ENCODE measurements at regions not wholly inside any gene's neighbourhood (a gene's known extent, or its start where the extent isn't known, plus 50 kb on each side); places are given as distances from the start of the nearest gene placed in this dataset.
"Not testable (repeated sequence)": the region's sequence is repeated elsewhere in the genome, so short reads cannot be mapped to it uniquely, and the experiment has no call there.

DNA sequence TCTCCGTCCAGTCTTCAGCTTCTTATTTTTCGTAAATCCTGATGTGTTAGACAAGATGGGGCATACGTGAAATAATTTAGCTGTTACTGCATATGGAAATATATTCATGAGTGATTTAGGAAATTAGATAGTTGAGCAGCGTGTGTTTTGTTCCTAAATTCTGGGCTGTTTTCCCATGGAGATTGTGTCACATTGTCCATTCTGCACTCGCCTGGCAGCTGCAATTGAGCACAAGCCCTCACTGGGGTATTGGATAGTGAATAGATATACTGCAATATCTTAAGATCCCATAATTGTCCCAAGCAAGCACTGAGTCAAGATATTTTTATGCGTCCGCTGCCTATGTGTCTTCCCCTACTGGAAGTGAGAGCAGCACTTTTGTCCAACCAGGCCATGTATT lies 1027.1 kb upstream of the WWC1 start:
- no peak for DNase-seq

DNA sequence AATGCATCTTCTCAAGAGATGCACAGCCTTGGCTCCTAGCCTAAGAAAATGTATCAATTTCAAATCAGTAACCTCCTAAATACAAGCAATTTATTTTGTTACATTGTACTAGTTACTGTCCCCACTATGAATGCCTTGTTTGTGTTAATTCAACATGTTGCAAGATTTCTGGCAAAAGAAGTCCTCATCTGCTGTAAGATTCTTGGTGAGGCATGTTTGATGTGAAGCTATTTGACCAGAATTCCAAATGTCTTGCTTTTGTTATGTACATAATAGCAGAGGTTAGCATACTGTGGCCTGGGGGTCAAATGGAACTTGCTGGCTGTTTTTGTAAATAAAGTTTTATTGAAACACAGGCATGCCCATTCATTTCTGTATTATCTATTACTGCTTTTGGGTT lies 1023.1 kb upstream of the WWC1 start:
- peak in 1 of 14 donors; percentile 21 for DNase-seq

DNA sequence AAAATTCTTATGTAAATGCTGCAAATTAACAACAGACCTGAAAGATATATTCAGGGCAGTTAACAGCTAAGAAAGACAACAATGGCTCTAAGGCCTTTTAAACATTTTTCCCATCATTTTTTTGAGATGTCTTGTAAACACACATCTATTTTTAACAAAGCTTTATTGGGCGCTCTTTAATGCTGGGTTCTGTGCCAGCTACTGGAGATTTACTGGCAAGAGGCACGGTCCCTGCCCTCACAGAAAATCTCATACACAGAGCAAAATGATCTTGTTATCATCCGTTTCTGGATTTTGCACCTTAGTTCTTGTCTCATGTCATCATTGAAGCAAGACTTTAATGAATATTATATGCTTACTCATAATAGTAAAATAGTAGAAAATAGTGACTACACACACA lies 1022.3 kb upstream of the WWC1 start:
- DNase-seq = peak in 1 of 14 donors; percentile 81

DNA sequence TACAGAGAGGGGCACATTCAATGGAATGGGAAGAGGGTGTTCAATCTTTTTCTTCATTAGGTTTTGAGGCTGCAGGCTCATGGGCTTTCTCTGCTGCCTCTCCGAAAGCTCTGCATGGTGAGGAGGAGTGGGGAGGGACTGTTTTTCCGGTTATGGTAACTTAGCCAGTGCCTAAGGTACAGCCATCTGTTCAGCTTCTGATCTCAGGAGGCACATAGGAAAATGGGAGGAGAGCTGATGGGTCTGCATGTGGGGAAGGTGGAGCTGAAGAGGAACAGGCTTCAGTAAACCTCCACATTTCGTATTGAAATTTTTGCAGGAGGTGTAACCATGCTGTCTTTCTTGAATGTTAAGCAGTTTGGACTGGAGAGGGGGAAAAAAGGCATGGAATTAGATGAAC lies 1020.4 kb upstream of the WWC1 start:
- DNase-seq = peak in 1 of 14 donors; percentile 84

DNA sequence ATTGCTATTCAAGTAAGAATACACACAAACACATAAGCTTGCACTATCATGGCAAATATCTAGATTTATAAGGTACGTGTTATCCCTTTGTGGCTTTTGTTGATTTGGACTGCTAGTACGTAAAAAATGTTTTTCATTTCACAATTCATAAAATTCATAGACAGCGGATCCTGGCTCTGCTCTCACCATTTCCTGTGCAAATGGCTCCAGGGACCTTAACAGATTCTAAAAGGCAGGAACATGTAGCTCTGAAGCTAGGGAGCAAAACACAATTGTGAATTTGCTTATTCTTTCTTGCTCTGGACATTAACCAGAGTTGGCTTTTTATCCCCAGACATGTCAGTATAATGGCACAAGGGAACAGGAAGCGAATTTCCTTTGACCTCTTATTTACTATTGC lies 1019.9 kb upstream of the WWC1 start:
- DNase-seq = peak in 1 of 14 donors; percentile 35

DNA sequence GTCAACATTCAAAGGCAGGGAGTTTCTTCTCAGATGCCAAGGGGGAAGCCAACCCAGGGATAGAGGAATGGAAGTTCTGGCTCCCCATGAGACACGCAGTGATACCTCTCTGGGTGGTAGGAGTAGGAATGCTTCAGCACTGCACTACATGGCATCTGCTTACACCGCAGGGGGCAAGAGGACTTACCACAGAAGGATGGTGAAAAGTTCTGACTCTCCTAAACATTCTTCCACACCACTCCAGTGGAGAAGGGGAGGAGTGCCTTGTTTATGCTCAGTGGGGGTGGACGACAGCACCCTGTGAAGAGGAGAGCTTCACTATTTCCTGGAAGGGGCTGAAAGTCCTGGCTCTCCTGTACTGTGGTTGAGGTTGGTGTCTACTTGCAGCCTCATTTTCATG lies 1011.3 kb upstream of the WWC1 start:
- DNase-seq = no peak

DNA sequence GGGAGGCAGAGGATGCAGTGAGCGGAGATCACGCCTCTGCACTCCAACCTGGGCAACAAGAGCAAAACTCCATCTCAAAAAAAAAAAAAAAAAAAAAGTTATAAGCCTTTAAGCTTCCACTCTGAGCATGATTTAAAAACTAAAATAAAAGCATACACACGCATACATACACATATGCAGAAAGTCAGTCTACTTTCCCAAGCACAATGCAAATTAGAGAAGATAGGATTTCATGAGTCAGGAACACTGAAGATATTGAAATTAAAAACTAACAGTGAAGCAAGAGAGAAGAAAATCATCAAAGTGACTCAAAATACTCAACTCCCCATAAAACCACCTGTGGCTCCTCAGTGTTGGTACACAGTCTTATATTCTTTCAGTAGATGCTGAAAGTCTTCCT lies 1009.5 kb upstream of the WWC1 start:
- DNase-seq = no peak

DNA sequence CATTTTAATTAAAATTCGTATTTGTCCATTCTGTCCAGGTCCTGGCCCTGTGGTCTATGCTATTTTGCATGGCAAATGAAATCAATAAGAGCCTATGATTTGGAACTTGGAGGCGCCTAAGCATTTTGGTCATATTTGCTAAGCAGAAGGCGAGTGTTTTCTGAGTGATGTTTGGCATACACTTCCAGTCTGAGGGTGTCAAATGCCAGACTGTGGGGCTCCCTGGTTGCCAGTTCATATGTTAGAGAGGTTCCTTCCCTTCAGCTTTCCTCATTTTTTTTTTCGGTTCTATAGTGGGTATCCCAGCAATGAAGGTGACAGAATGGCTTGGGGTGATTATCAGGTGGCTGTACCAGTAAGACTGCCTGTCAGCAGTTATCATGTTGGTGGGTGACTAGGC lies 1007.8 kb upstream of the WWC1 start:
- DNase-seq = no peak

DNA sequence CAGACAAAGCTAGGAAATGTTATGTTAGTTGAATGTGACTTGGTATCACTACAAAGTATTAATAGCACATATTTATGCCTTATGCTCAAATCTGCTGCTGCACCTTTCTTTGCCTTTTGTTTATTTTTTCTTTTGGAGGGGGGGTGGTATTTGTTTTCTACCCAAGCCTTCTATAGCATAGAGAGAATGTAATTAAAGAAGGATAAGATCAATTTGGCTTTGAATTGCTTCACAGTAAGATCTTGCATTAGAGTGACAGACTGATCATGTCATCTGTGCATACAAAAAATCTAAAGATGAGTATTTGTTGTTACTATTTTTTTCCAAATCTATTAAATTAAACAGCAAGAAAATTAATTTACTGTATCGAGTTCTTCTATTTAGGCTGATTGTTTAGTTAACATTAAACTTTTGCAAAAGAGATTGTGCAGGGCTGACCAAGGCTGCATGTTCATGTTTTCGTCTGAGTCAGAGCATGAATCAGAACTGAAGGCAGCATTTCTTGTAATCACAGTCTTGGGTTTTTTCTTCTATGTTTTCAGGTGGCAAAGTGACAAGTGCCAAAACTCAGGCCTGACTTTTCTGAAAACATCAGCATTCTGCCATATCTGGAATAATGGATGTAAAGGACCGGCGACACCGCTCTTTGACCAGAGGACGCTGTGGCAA lies 1007.1 kb upstream of the WWC1 start:
- no peak for DNase-seq

DNA sequence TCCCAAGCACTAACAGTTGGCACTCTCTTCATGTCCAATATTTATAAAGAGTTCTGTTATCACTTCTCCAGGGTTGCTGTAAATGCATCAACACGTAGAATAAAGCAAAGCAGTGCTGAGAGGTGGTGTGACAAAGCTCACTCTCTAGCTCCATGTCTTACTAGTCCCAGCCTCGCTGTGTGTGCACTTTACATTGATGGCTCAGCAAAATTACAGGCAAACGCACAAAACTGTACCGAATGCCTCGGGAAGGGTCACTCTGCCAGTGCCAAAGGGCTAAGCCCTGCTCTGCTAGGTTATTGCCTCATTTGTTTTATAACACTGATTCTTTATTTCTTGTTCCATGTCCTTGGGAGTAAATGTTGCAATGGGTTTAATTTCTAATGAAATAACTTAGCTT lies 1005.9 kb upstream of the WWC1 start:
- DNase-seq = no peak

DNA sequence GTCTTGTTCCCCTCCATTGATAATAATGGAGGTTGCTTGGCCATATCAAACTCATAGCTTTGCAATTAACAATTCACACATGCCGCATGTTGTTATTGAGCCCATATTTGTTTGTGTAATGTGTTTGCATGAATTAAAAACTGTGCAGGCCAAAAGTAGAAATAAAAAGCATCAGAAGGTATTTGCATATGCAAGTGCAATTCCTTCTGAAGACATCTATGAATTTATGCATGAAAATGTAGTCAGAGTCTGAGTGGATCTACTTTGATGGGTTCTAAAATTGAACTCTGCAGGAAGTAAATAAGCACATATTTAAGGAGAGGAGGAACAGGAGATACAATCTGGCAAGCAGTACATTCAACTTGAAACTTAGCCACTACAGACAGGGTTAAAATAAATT lies 1004.6 kb upstream of the WWC1 start:
- DNase-seq = no peak

DNA sequence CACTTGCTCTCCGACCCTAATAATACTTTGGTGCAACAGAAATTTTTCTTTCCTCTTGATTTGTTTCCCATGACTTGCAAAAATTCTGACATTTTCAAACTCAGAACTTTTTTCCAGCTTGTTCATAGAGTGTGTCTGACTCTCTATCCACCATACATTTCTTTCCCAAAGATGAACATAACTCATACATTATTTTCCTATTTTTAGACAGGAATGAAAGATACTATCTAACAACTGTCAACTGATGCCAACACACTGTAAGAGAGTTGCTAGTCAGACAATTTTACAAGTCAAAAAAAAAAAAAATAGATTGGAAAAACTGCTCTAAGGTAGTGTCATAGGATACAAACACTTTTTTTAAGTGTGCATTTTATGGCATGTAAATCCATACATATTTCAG lies 1001.0 kb upstream of the WWC1 start:
- no peak for DNase-seq

DNA sequence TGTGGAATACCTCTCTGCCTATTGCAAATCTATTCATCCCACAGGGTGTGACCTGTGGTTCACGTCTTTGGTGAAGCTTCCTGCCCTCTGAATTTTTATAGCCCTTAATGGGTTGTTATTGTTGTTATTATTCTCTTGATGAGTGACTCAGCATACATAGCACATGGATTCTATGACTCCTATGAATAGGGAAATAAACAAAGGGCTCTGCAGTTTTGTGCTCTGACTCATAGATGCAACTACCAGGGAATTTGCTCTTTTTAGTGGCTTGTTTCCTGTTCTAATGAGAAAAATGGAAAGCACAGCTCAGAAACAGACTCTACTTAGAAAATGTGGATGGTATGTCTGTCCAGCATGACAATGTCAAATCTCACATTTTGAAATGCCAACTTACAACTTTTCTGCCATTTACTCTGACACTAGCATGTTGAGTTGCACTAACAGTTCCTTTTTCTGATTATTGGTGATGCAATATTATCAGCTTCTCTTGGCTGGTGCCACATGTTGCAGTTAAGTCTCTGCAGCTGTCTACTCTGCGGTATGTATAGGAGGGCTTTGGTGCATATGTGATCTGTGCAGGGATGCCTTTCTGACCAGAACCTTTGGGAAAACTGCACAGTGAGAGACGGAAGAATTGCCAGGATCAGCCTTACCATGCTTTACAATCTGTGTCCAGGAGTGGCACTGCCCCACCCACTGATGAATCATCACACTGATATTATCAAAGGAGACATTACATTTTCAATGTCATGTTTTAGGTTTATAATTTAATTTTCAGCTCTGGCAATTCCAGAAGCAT lies 996.4 kb upstream of the WWC1 start:
- peak in 1 of 14 donors; percentile 12 for DNase-seq

DNA sequence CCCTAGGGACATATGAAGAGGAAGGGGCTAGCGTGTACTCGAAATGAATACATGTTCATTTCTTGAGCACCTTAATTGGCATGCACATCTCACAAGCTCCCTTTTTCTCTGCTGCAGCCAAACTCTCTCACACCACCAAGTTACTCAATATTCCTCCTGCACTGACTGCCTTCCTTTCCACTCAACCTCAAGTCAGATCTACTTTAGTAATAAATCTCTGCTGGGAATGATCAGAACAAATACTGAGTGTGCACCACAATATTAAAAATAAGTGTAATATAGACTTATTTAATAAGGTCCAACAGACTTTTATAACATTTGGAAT lies 995.8 kb upstream of the WWC1 start:
- DNase-seq = no peak

DNA sequence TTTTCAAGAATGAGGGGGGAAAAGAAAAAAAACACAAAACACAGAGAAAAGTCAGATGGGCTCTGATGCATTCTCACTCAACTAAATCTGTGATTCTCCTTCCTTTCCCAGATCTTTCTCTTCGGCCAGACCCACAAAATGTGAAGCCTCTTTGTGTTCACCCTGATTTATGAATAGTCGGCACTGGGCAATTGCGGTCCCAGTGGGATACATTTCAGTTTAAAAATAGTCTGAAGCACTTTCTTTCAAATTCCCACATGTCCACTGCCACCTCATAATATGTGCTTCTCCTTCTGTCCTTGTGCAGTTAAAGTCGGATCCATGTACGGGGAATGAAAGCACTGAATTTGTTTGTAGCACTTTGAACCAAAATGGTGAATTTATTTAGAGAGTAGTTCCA lies 995.4 kb upstream of the WWC1 start:
- DNase-seq = no peak

DNA sequence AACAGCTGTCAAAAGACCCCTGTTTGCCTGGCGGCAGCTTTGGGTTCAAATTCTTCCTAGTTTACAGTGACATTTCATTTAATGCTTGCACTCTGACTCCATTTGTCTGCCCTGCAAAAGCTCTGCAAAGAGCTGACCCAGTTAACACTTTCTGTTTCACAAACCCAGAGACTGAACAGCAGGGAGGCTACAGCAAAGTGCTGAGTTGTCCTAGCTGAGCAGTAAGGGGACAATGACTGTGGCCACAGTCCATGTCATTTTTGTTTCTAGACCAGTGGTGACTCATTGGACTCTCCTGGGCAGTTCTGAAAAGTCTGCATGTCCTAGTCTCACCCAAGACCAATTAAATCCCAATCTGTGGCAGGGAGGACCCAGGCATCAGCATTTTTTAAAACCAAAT lies 994.8 kb upstream of the WWC1 start:
- DNase-seq = peak in 1 of 14 donors; percentile 22

DNA sequence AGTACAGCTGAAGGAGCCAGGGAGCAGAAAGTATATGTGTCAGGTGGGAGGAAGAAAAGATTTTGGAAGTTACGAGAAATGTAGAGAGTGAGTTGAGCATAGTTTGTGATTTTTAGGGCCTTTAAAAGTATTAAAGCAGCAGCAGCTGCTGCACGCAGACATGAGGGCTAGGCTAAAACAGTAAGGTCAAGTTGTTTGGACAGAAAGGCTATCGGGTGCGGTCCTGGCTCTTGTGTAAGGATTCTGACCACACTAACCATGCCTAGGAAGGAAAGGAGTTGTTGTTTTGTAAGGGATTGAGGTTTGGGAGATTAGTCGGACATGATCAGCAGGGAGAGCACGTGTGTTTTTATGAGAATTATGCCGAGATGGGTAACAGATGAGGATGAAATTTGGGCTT lies 991.6 kb upstream of the WWC1 start:
- DNase-seq = not testable (repeated sequence)

DNA sequence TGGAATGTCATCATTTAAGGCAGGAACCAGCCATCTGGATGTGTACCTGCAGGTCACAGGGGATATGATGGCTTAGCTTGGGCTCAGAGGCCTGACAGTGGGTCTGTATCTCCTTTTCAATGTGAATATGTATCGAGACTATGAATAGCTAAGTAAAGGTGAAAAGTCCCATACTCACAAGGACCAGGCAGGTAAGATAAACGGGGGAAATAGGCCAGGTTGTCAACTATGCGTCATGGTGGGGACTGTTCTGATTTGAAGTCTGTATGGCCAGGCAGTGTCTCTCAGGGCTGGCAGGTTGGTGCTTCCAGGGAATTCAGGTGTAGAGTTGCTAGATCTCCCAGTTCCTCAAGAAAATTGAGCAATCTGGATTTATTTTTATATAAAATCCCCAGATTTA lies 987.9 kb upstream of the WWC1 start:
- DNase-seq = no peak

DNA sequence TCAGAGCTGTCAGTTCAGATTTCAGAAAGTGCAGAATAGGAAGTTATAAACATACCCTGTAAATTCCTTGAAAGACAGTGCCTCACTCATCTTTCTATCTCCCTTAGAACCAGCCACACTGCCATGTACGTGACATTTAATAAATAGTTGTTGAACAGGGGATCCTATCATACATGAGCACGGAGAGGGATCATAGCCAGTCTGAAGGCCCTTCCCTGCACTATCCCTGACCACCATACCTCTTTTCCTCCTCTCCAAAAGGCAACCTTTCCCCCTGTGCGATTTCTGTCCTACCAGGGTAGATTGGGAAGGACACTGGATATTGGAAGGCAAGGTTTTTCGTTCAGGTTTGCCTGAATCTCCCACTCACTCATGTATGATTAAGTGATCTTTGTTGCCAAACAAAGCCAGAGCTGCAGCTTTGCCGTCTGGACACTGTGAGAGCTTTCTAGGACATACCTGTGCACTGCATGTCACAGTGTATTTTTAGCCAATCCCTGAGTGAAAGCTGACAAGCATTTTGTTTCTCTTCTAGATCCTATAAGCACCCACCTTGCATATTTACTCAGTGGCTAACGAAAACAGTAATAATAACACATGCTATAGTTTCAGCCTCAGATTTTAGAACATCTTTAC lies 986.5 kb upstream of the WWC1 start:
- no peak for DNase-seq

DNA sequence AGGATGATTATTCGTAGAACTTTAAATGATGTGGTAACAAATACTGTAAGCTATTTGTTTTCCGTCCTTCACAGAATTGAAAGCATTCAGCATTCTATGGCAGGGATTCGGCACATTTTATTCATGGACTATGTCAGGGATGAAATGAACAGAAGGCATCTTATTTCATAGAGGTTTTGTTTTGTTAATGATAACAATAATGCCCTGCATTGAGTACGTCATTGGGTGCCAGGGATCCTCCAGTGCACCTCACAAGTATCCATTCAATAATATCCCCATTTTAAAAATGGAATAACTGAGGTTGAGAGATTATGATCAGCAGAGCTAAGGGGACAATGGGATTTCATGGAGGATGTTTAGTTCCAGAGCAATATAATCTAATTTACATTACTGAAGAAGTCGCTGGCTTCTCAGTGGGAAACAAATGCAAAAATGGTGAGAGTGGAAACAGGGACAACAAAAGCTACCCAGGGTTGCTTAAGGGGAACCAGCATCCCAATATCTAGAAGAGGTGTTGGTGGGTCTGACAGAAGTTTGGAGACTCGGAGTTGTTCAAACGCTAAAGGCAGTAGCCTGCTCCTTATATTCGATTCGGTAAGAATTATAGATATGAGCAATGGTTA lies 985.7 kb upstream of the WWC1 start:
- no peak for DNase-seq

DNA sequence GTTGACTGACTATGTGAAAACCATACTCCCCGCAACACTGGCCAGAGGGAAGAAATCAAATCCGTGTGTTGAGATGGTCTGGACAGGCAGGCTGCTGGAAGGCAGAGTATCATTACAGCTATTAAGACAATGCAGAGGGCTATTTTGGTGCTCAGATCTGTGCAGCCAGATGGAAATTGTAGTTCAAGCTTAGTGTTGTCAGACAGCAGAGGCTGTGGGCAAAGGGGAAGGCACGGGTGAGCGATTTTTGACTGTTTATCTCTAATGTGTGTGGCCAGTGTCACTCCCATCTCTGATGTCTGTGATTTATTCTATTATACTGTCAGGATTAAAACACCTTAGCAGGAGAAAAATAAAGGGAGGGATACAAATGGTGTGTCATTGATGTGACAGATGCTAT lies 984.4 kb upstream of the WWC1 start:
- no peak for DNase-seq

DNA sequence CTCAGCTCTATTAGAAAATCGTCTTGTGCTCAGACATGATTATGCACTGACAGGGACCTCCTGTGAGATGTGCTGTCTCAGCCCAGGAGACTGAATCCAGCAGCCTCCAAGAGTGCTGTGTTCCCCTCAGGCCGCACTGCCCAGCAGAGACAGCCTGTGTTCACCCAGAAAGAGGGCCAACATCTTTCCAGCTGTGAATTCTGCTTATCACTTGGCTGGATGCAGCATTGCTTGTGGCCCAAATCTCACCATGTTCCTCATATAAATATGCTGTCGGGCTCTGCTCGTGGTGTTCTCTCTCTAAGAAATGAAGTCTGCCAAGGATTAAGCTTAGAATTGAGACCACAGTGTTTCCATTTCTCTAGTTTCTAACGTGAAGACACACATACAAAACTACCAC lies 983.0 kb upstream of the WWC1 start:
- DNase-seq = no peak

DNA sequence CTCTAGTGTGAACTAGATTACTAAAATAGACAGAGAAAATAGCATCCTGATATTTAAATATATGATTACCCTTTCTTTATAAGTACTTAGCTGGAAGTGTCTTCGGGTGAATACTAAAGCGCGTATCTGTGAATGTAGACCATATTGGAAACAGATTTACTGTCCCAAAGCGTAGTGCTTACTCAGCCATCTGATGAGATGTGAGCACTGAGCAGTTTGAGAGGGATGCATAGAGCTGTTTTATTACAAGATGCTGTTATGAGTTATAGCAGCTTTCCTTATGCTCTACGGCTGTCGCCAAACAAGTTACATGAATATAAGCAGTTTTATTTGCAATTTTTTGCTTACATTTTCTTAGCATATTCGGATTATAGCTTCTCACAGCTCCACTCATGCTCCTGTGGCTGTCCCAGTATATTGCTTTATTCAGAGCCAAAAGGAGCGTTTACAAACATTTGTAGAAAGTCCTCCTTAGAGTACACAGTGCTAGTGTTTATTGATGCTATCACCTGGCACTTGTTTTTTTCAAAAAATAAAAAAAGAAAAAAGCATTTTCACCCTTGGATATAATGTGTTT lies 981.4 kb upstream of the WWC1 start:
- no peak for DNase-seq
